Activated CD8-positive, alpha-beta memory T cell treated with anti-CD3 and anti-CD28 coated beads for 36 hours (primary cell): ENCODE measurements at regions not wholly inside any gene's neighbourhood (a gene's known extent, or its start where the extent isn't known, plus 50 kb on each side); places are given as distances from the start of the nearest gene placed in this dataset.
"Not testable (repeated sequence)": the region's sequence is repeated elsewhere in the genome, so short reads cannot be mapped to it uniquely, and the experiment has no call there.

Source experiments
- CTCF ChIA-PET: fragments of 350-600 bp; sonication (Branson Sonifier 250); formaldehyde crosslinking; loops from one replicate; lab custom pipeline; 2021; ENCODE audit warnings: antibody characterized with exemption; lab: Charles Lee
- POLR2A ChIA-PET: fragments of 350-600 bp; sonication (Branson Sonifier 250); formaldehyde crosslinking; loops from one replicate; lab custom pipeline; 2021; ENCODE audit warnings: antibody characterized with exemption; lab: Charles Lee

DNA sequence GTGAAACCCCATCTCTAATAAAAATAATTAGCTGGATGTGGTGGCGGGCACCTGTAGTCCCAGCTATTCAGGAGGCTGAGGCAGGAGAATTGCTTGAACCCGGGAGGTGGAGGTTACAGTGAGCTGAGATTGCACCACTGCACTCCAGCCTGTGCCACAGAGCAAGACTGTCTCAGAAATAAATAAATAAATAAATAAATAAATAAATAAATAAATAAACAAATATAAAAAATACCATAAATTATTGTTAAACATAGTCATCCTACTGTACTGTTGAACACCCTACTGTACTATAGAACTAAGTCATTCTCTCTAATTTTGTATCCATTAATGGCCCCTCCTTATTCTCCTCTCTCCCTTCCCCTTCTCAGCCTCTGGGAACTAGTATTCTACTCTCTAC, 332.2 kb downstream of the ISL1 start:
- POLR2A ChIA-PET, CTCF ChIA-PET: not testable (repeated sequence)

GRCh38 chr5:51731421-51732029, 348.3 kb downstream of the ISL1 start:
- POLR2A ChIA-PET, result no interaction called here
- CTCF ChIA-PET, result no interaction called here

DNA sequence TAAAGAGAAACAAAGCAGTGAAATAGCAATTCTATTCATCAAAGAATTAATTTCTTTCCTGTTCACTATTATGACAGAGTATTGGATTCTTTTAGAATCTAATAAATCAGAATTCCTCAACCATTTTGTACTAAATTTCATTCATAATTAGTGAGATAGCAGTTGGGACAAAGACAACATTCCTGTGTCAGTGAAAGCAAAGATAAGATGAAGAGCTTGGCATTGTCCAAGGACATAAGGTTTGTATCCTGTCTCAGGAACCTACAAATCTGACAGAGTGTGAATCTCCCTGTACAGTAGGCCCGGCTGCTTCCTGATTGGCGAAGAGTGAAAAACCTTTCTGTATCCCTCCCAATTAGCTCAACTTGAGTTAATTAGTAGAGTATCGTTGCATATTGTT, 349.1 kb downstream of the ISL1 start:
- ChIA-PET POLR2A (no interaction called here), CTCF (no interaction called here)

DNA sequence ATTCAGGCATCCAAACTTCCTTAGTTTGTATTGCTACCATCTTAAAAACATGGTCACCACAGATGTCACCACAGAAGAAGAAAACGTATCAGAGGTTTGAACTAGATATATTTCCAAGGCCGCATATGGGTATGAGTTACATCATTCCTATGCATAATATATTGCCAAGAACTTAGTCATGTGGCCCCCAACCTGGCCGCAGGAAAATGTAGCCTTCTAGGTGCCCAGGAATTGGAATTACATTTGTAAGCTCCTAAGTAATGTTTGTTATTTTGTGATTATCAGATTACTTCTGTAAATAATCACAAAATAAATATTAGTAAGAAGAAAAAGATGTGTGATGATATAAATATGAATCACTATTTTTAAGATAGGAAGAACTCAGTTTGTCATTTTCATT, 351.4 kb downstream of the ISL1 start:
- ChIA-PET CTCF (no interaction called here), POLR2A (no interaction called here)

GRCh38 chr5:51746023-51746422, 362.8 kb downstream of the ISL1 start:
- ChIA-PET CTCF (no interaction called here), POLR2A (no interaction called here)

DNA sequence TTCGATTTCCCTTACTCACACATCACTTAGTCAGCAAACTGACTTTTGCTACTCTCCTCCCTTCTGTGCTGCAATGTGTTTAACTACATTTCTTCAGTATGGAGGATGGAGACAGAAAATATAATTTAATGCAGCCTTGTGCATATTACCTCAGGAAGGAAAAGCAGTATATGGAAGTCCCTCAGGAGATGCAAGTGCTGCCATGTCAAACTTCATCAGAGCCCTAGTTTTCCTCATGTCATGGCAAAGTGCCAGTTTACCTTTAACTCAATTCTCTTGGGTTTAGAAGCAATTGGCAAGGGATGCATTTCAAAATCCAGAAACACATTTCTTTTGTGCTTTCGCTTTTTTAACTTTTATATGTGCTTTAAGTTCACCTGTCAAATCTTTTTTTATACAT, 365.4 kb downstream of the ISL1 start:
- POLR2A ChIA-PET, result no interaction called here
- CTCF ChIA-PET, result no interaction called here
